H1 (cell line): ENCODE measurements at regions not wholly inside any gene's neighbourhood (a gene's known extent, or its start where the extent isn't known, plus 50 kb on each side); places are given as distances from the start of the nearest gene placed in this dataset.

Experiments
- CBX8 ChIP-seq: fragments of 300-800, 300-1000 bp; sonication (generic); IDR thresholded peaks from 2 replicates; pipeline ENCODE4 v1.7.1; 2016; ENCODE audit warnings: low read depth, low read length, borderline replicate concordance
- CHD1 ChIP-seq: IDR thresholded peaks from 2 replicates; pipeline ENCODE4 v1.6.1; 2012; ENCODE audit warnings: low read depth, low read length, improper control_type of control experiment
- EGR1 ChIP-seq: IDR thresholded peaks from 2 replicates; pipeline ENCODE4 v1.6.1; 2011; ENCODE audit warnings: low read depth, low read length, borderline replicate concordance
- RBBP5 ChIP-seq: IDR thresholded peaks from 2 replicates; pipeline ENCODE4 v1.7.1; 2012; ENCODE audit warnings: low read depth, mild to moderate bottlenecking, inconsistent platforms, low read length, moderate library complexity, borderline replicate concordance
- SIRT6 ChIP-seq: IDR thresholded peaks from one replicate; pipeline ENCODE4 v1.7.1; 2012; ENCODE audit warnings: low read length, inconsistent platforms
- TBP ChIP-seq: IDR thresholded peaks from 2 replicates; pipeline ENCODE4 v1.6.1; 2011; ENCODE audit warnings: low read depth, low read length, improper control_type of control experiment
- TCF12 ChIP-seq: IDR thresholded peaks from 2 replicates; pipeline ENCODE4 v1.6.1; 2011; ENCODE audit warnings: low read depth, mild to moderate bottlenecking, low read length

- TF ChIP-seq CBX8 (no peak), SIRT6 (no peak), EGR1 (no peak), TCF12 (no peak), CHD1 (no peak), TBP (no peak), RBBP5 (no peak)
Measured at GRCh38 chr6:62612471-62612870, 326.4 kb upstream of the KHDRBS2 start (continued).
